Stimulated activated naive CD4-positive, alpha-beta T cell (primary cell): ENCODE measurements at regions not wholly inside any gene's neighbourhood (a gene's known extent, or its start where the extent isn't known, plus 50 kb on each side); places are given as distances from the start of the nearest gene placed in this dataset.
"Not testable (repeated sequence)": the region's sequence is repeated elsewhere in the genome, so short reads cannot be mapped to it uniquely, and the experiment has no call there.

ENCODE experiments used
- DNase-seq, 6 experiments: peaks; one replicate each; lab custom pipeline; 2025; lab: John Stamatoyannopoulos, UW

- DNase-seq: no peak
These were observed 862.8 kb downstream of the KCNT2 start for GRCh38 chr1:195745189-195746010.

GRCh38 chr1:195744256-195744655, 864.0 kb downstream of the KCNT2 start:
- no peak for DNase-seq

- DNase-seq: no peak
These were observed 867.4 kb downstream of the KCNT2 start for GRCh38 chr1:195740862-195741261.

- no peak for DNase-seq
These were observed 869.1 kb downstream of the KCNT2 start for GRCh38 chr1:195738966-195739650.

GRCh38 chr1:195735140-195735539, 873.1 kb downstream of the KCNT2 start:
- no peak for DNase-seq

- DNase-seq: no peak
These were observed 874.4 kb downstream of the KCNT2 start for GRCh38 chr1:195733826-195734225.

GRCh38 chr1:195733408-195733807, 874.8 kb downstream of the KCNT2 start:
- no peak for DNase-seq

- no peak for DNase-seq
These were observed 876.9 kb downstream of the KCNT2 start for GRCh38 chr1:195731385-195731784.

GRCh38 chr1:195723796-195724194, 884.4 kb downstream of the KCNT2 start:
- DNase-seq: no peak

GRCh38 chr1:195722852-195723795, 885.1 kb downstream of the KCNT2 start:
- not testable (repeated sequence) for DNase-seq

- DNase-seq: not testable (repeated sequence)
These were observed 886.1 kb downstream of the KCNT2 start for GRCh38 chr1:195722146-195722545.

GRCh38 chr1:195721210-195721971, 886.8 kb downstream of the KCNT2 start:
- DNase-seq: no peak

- no peak for DNase-seq
These were observed 890.6 kb downstream of the KCNT2 start for GRCh38 chr1:195717651-195718050.

- no peak for DNase-seq
These were observed 892.6 kb downstream of the KCNT2 start for GRCh38 chr1:195715652-195716051.

GRCh38 chr1:195714248-195714647, 894.0 kb downstream of the KCNT2 start:
- DNase-seq: no peak

GRCh38 chr1:195709821-195710220, 898.4 kb downstream of the KCNT2 start:
- no peak for DNase-seq

GRCh38 chr1:195704028-195704427, 904.2 kb downstream of the KCNT2 start:
- no peak for DNase-seq

GRCh38 chr1:195701149-195701548, 907.1 kb downstream of the KCNT2 start:
- no peak for DNase-seq

GRCh38 chr1:195697130-195697529, 911.1 kb downstream of the KCNT2 start:
- DNase-seq: no peak

- no peak for DNase-seq
These were observed 921.5 kb downstream of the KCNT2 start for GRCh38 chr1:195686764-195687163.

- no peak for DNase-seq
These were observed 943.6 kb downstream of the KCNT2 start for GRCh38 chr1:195664628-195665027.
